H1 (cell line): ENCODE measurements at regions not wholly inside any gene's neighbourhood (a gene's known extent, or its start where the extent isn't known, plus 50 kb on each side); places are given as distances from the start of the nearest gene placed in this dataset.
A peak's percentile ranks its signal among the peaks of the same experiment; 100 is the strongest.

Experiments used
- CTCF ChIA-PET: fragments of 300-600 bp; sonication (Branson Sonifier 250); formaldehyde crosslinking; loops from one replicate; lab custom pipeline; 2021; ENCODE audit not compliant: partially characterized antibody; lab: Charles Lee
- POLR2A ChIA-PET: fragments of 300-600 bp; sonication (Branson Sonifier 250); formaldehyde crosslinking; loops from one replicate; lab custom pipeline; 2021; ENCODE audit warnings: inconsistent platforms; ENCODE audit not compliant: partially characterized antibody; lab: Charles Lee
- DNase-seq, 2 experiments: peaks; one replicate each; pipeline versions ENCODE4 v3.0.0 to v3.0.0-alpha.2; 2010 to 2022; ENCODE audit warnings: low spot score in 2 of 2, low read depth in 1 of 2, mixed read lengths in 1 of 2
- FAIRE-seq: peaks from 2 replicates; lab custom pipeline; 2011; peaks lifted over from hg19 to GRCh38; lab: Jason Lieb, UNC
- H2AFZ ChIP-seq: 2 replicates; pipeline ENCODE4 v1.8.1; 2012; ENCODE audit warnings: low read length, inconsistent platforms
- H2AK5ac ChIP-seq: 2 replicates; pipeline ENCODE4 v1.6.1; 2013; ENCODE audit warnings: low read depth, low read length
- H2BK120ac ChIP-seq: replicated peaks from 2 replicates; pipeline ENCODE3; 2013; ENCODE audit warnings: low read depth, low read length, inconsistent platforms
- H2BK12ac ChIP-seq: 2 replicates; pipeline ENCODE4 v1.6.1; 2013; ENCODE audit warnings: low read depth, low read length
- H2BK15ac ChIP-seq: 2 replicates; pipeline ENCODE4 v1.6.1; 2013; ENCODE audit warnings: low read length
- H2BK20ac ChIP-seq: 2 replicates; pipeline ENCODE4 v1.6.1; 2013; ENCODE audit warnings: low read length
- H2BK5ac ChIP-seq: 2 replicates; pipeline ENCODE4 v1.6.1; 2013; ENCODE audit warnings: low read depth, low read length
- H3K14ac ChIP-seq: 2 replicates; pipeline ENCODE4 v1.6.1; 2013; ENCODE audit warnings: inconsistent platforms; ENCODE audit not compliant: insufficient read length
- H3K18ac ChIP-seq: 2 replicates; pipeline ENCODE4 v1.6.1; 2013; ENCODE audit warnings: low read length; ENCODE audit errors: extremely low read depth
- H3K23ac ChIP-seq: 2 replicates; pipeline ENCODE4 v1.6.1; 2013; ENCODE audit warnings: inconsistent platforms; ENCODE audit not compliant: insufficient read length
- H3K23me2 ChIP-seq: 2 replicates; pipeline ENCODE4 v1.6.1; 2013; ENCODE audit warnings: low read depth, low read length
- H3K27ac ChIP-seq: 2 replicates; pipeline ENCODE4 v1.6.1; 2011; ENCODE audit warnings: low read depth, low read length, inconsistent platforms
- H3K27me3 ChIP-seq, 4 experiments: replicated peaks in 1 of 4; 1 replicate in 1 of 4; 2 replicates in 3 of 4; pipeline versions ENCODE4 v1.6.1 to v1.8.1; 2011 to 2013; ENCODE audit warnings: low read length in 3 of 4, mild to moderate bottlenecking in 3 of 4, inconsistent platforms in 2 of 4, mixed read lengths in 2 of 4, moderate library complexity in 1 of 4; ENCODE audit not compliant: control insufficient read depth in 3 of 4, insufficient read depth in 3 of 4; ENCODE audit errors: extremely low read depth in 1 of 4
- H3K36me3 ChIP-seq, 4 experiments: 2 replicates each; pipeline versions ENCODE4 v1.6.1 to v1.8.1; 2011 to 2013; ENCODE audit warnings: mild to moderate bottlenecking in 4 of 4, low read length in 3 of 4, moderate library complexity in 2 of 4, control low read depth in 1 of 4, inconsistent platforms in 1 of 4; ENCODE audit not compliant: insufficient read depth in 4 of 4, control insufficient read depth in 2 of 4
- H3K4ac ChIP-seq: replicated peaks from 2 replicates; pipeline ENCODE3; 2013; ENCODE audit warnings: low read length, low read depth, mixed read lengths, inconsistent platforms; ENCODE audit not compliant: insufficient read length
- H3K4me1 ChIP-seq, 4 experiments: replicated peaks in 1 of 4; 1 replicate in 1 of 4; 2 replicates in 3 of 4; pipeline versions ENCODE4 v1.6.1 to v1.8.1; 2011 to 2013; ENCODE audit warnings: low read length in 3 of 4, inconsistent platforms in 2 of 4, mixed read lengths in 1 of 4; ENCODE audit not compliant: insufficient read depth in 4 of 4, control insufficient read depth in 3 of 4
- H3K4me2 ChIP-seq, 2 experiments: 2 replicates each; pipeline versions ENCODE4 v1.6.1 to v1.8.1; 2011 to 2013; ENCODE audit warnings: low read depth in 2 of 2, low read length in 2 of 2, control low read depth in 1 of 2, inconsistent platforms in 1 of 2, mild to moderate bottlenecking in 1 of 2; ENCODE audit not compliant: insufficient read depth in 1 of 2
- H3K4me3 ChIP-seq, 4 experiments: fragments of 200-600, 300-600 bp in 1 of 4; sonication (generic), shearing (Covaris generic), sonication (Bioruptor Twin) in 1 of 4; 2 replicates each; pipeline versions ENCODE4 v1.5.1 to v1.8.1; 2011 to 2016; ENCODE audit warnings: low read length in 4 of 4, low read depth in 3 of 4, control low read depth in 2 of 4, inconsistent platforms in 2 of 4, mild to moderate bottlenecking in 2 of 4, mixed read lengths in 1 of 4, moderate library complexity in 1 of 4; ENCODE audit not compliant: insufficient read depth in 2 of 4; ENCODE audit errors: extremely low read depth in 1 of 4
- H3K56ac ChIP-seq: replicated peaks from 2 replicates; pipeline ENCODE3; 2013; ENCODE audit warnings: low read depth, mild to moderate bottlenecking, mixed read lengths, low read length, inconsistent platforms; ENCODE audit not compliant: insufficient read length
- H3K79me1 ChIP-seq: 2 replicates; pipeline ENCODE4 v1.6.1; 2013; ENCODE audit warnings: low read depth, low read length, control low read depth
- H3K79me2 ChIP-seq, 2 experiments: 2 replicates each; pipeline versions ENCODE4 v1.6.1 to v1.8.1; 2012 to 2013; ENCODE audit warnings: low read length in 2 of 2, mild to moderate bottlenecking in 2 of 2, inconsistent platforms in 1 of 2; ENCODE audit not compliant: insufficient read depth in 2 of 2, control insufficient read depth in 1 of 2
- H3K9ac ChIP-seq, 4 experiments: replicated peaks in 1 of 4; 1 replicate in 1 of 4; 2 replicates in 3 of 4; pipeline versions ENCODE4 v1.6.1 to v1.8.1; 2011 to 2013; ENCODE audit warnings: low read depth in 3 of 4, low read length in 3 of 4, control low read depth in 2 of 4, mild to moderate bottlenecking in 2 of 4, moderate library complexity in 2 of 4, inconsistent platforms in 1 of 4; ENCODE audit errors: extremely low read depth in 1 of 4
- H3K9me3 ChIP-seq, 2 experiments: 2 replicates each; pipeline versions ENCODE4 v1.6.1 to v1.8.1; 2012 to 2013; ENCODE audit warnings: mild to moderate bottlenecking in 2 of 2, moderate library complexity in 2 of 2, control low read depth in 1 of 2, inconsistent platforms in 1 of 2, low read depth in 1 of 2, low read length in 1 of 2, mixed read lengths in 1 of 2; ENCODE audit not compliant: insufficient read depth in 2 of 2
- H4K20me1 ChIP-seq, 2 experiments: replicated peaks in 1 of 2; 2 replicates each; pipeline versions ENCODE3 to v1.8.1; 2011 to 2013; ENCODE audit warnings: inconsistent platforms in 2 of 2, low read length in 2 of 2, mild to moderate bottlenecking in 1 of 2; ENCODE audit not compliant: insufficient read depth in 2 of 2, control insufficient read depth in 1 of 2
- H4K5ac ChIP-seq: 2 replicates; pipeline ENCODE4 v1.6.1; 2013; ENCODE audit warnings: low read length, low read depth, mixed read lengths, inconsistent platforms; ENCODE audit not compliant: insufficient read length
- H4K8ac ChIP-seq: 2 replicates; pipeline ENCODE4 v1.8.0; 2013; ENCODE audit warnings: mild to moderate bottlenecking, moderate library complexity, low read length, inconsistent platforms; ENCODE audit not compliant: insufficient read depth; ENCODE audit errors: extremely low read depth
- H4K91ac ChIP-seq: replicated peaks from 2 replicates; pipeline ENCODE3; 2013; ENCODE audit warnings: low read length, mixed read lengths, inconsistent platforms; ENCODE audit not compliant: insufficient read length
- BCL11A ChIP-seq, 2 experiments: IDR thresholded peaks; one replicate each; pipeline ENCODE4 v1.6.1; 2011; ENCODE audit warnings: low read depth in 2 of 2, low read length in 2 of 2, mild to moderate bottlenecking in 2 of 2
- CREB1 ChIP-seq: IDR thresholded peaks from 2 replicates; pipeline ENCODE4 v1.6.1; 2012; ENCODE audit warnings: inconsistent platforms
- CTBP2 ChIP-seq: IDR thresholded peaks from 2 replicates; pipeline ENCODE4 v1.7.0; 2011; ENCODE audit warnings: borderline replicate concordance, mild to moderate bottlenecking, moderate library complexity, mixed read lengths, low read length; ENCODE audit not compliant: insufficient read depth, insufficient read length
- MAFK ChIP-seq: IDR thresholded peaks from 2 replicates; pipeline ENCODE4 v1.6.1; 2012; ENCODE audit warnings: low read depth, mild to moderate bottlenecking, improper control_type of control experiment, low read length
- RNF2 ChIP-seq: fragments of 200-900, 300-1000 bp; sonication (generic); IDR thresholded peaks from 2 replicates; pipeline ENCODE4 v1.7.1; 2016; ENCODE audit warnings: borderline replicate concordance, low read depth, mild to moderate bottlenecking, antibody characterized with exemption, low read length; ENCODE audit not compliant: poor library complexity, severe bottlenecking; ENCODE audit errors: missing control alignments
- RXRA ChIP-seq: IDR thresholded peaks from 2 replicates; pipeline ENCODE4 v1.6.1; 2011; ENCODE audit warnings: low read depth, mild to moderate bottlenecking, low read length, moderate library complexity; ENCODE audit not compliant: insufficient read depth
- SUZ12 ChIP-seq: fragments of 200-600 bp; sonication (generic); IDR thresholded peaks from 2 replicates; pipeline ENCODE4 v1.6.1; 2012; ENCODE audit warnings: mild to moderate bottlenecking, inconsistent platforms, low read length, moderate library complexity, mixed read lengths
- TBP ChIP-seq: IDR thresholded peaks from 2 replicates; pipeline ENCODE4 v1.6.1; 2011; ENCODE audit warnings: low read depth, low read length, improper control_type of control experiment
- WGBS, 2 experiments: shearing (Covaris generic) in 1 of 2; methylation state at CpG; one replicate each; pipeline versions ENCODE4 v1.1.6 to v1.1.7; 2013 to 2015; ENCODE audit warnings: low lambda C conversion rate in 2 of 2, mixed read lengths in 2 of 2, inconsistent platforms in 1 of 2, low coverage in 1 of 2, missing lambda C conversion rate in 1 of 2; ENCODE audit not compliant: insufficient replicate concordance in 2 of 2, insufficient coverage in 1 of 2, insufficient read length in 1 of 2; ENCODE audit errors: extremely low coverage in 1 of 2, missing lambda C conversion rate in 1 of 2; 5-methylcytosine and 5-hydroxymethylcytosine counted together

- FAIRE-seq (no peak), DNase-seq (no peak)
- Histone ChIP-seq H3K14ac (no peak overlapping the region), H3K79me1 (no peaks in the 10 kb centered on the region), H3K4ac (no peak overlapping the region), H2BK12ac (no peak overlapping the region), H3K9me3 (peaks cover 6% of the 10 kb centered on the region in 2 experiments; a peak in 1 of 4 replicates), H2BK15ac (peak overlapping the region; percentile 72; the same call in 1 of the 2 replicates), H3K4me3 (no peak overlapping the region), H2AFZ (no peak overlapping the region), H2BK5ac (no peak overlapping the region), H3K4me2 (no peak overlapping the region), H3K23me2 (no peaks in the 10 kb centered on the region), H2BK20ac (no peak overlapping the region), H2BK120ac (no peak overlapping the region), H3K79me2 (no peaks in the 10 kb centered on the region), H3K18ac (no peak overlapping the region), H3K4me1 (no peaks in the 10 kb centered on the region), H3K23ac (no peak overlapping the region), H3K27me3 (no peaks in the 10 kb centered on the region; a peak in 1 of 7 replicates), H4K20me1 (no peaks in the 10 kb centered on the region), H4K91ac (no peak overlapping the region), H4K8ac (no peak overlapping the region), H3K56ac (no peak overlapping the region), H3K9ac (no peak overlapping the region), H4K5ac (no peak overlapping the region), H3K36me3 (no peaks in the 10 kb centered on the region), H3K27ac (no peak overlapping the region), H2AK5ac (no peak overlapping the region)
- CTCF ChIA-PET, result interaction anchor here (1.4 kb wide), 1 partner anchor 99 kb away, joined by 5 read pairs; no protein-coding TSS in a partner anchor
- POLR2A ChIA-PET, result no interaction called here
- 84% methylated on average over 11 of the region's 11 CpGs; no CpG with 5 or more reads in 1 of the 2 experiments for WGBS, 2 experiments
- TF ChIP-seq RXRA, result no peak
- TF ChIP-seq RNF2, result no peak
- TF ChIP-seq MAFK, result no peak
- no peak for TF ChIP-seq TBP
- no peak for TF ChIP-seq BCL11A (IDR thresholded peaks at IDR 0.05; ENCODE audit: low read depth in 2 of 2, low read length in 2 of 2)
- TF ChIP-seq CTBP2, result no peak
- TF ChIP-seq SUZ12, result no peak
- no peak for TF ChIP-seq CREB1
Measured at GRCh38 chr22:49166746-49167145, 660.9 kb downstream of the BRD1 start.
